ENCODE measurements at regions not wholly inside any gene's neighbourhood (a gene's known extent, or its start where the extent isn't known, plus 50 kb on each side); places are given as distances from the start of the nearest gene placed in this dataset.
A peak's percentile ranks its signal among the peaks of the same experiment; 100 is the strongest.

DNA sequence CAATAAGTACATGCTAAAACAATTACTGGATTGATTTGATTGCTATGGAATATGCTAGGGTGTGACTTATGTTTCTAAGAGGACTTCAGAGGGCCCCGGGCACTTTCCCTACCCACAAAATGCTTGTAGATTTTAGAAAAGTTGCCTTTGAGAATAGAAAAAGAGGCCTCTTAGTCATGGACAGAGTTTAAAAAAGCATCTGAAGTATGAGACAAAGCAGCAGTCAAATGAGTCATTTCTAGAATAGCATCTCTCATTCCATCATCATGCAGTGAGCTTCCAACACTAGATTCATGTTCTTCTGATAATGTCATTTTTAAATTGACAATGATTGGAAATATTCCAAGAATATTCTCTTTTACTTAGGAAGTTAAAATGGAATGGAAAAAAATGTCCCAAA, 675.1 kb upstream of the PCDH15 start:
- Histone ChIP-seq H3K9ac (ENCODE audit: low read length in 3 of 3) (no peak overlapping the region), H3K4me1 (ENCODE audit: control insufficient read depth in 2 of 3, insufficient read depth in 2 of 3, low read depth in 1 of 3, low read length in 3 of 3) (no peaks in the 10 kb centered on the region), H3K36me3 (ENCODE audit: control insufficient read depth in 2 of 3, insufficient read depth in 3 of 3, low read length in 3 of 3) (no peaks in the 10 kb centered on the region), H3K27me3 (ENCODE audit: control insufficient read depth, insufficient read depth, low read length) (no peaks in the 10 kb centered on the region), H3K9me3 (ENCODE audit: control insufficient read depth in 2 of 3, insufficient read depth in 1 of 3, low read length in 3 of 3) (no peaks in the 10 kb centered on the region), H3K27ac (ENCODE audit: low read depth in 2 of 2, low read length in 2 of 2) (no peak overlapping the region), H3K4me3 (ENCODE audit: low read length in 3 of 3) (no peak overlapping the region)
- DNase-seq (no peak), FAIRE-seq (no peak)
- TF ChIP-seq, protein P1, sequence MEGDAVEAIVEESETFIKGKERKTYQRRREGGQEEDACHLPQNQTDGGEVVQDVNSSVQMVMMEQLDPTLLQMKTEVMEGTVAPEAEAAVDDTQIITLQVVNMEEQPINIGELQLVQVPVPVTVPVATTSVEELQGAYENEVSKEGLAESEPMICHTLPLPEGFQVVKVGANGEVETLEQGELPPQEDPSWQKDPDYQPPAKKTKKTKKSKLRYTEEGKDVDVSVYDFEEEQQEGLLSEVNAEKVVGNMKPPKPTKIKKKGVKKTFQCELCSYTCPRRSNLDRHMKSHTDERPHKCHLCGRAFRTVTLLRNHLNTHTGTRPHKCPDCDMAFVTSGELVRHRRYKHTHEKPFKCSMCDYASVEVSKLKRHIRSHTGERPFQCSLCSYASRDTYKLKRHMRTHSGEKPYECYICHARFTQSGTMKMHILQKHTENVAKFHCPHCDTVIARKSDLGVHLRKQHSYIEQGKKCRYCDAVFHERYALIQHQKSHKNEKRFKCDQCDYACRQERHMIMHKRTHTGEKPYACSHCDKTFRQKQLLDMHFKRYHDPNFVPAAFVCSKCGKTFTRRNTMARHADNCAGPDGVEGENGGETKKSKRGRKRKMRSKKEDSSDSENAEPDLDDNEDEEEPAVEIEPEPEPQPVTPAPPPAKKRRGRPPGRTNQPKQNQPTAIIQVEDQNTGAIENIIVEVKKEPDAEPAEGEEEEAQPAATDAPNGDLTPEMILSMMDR (IDR thresholded peaks at IDR 0.05; ENCODE audit: borderline replicate concordance, extremely low read depth, insufficient read depth): no peak
- intact Hi-C loops (cut with DNase I): no loop called here

DNA sequence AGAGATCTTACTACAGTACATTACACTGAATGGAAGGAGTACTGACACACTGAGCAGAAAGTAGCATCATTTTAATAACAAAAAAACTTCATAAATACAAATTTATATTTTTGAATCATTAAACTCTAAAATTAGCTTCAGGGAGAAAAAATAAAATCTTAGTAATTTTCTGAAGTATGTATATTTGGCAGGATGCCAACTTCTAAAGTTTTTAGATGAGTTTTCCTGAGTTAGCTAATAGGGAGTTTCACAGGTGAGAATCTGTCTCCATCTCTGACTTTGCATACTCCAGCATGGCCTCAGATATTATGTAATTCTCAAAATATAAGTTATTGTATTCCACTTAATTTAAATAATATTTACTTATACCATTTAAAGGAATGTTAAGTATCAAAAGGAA, 673.2 kb upstream of the PCDH15 start:
- intact Hi-C loops (cut with DNase I): no loop called here
- no peak for DNase-seq
- Histone ChIP-seq H3K27me3 (ENCODE audit: control insufficient read depth, insufficient read depth, low read length) (no peaks in the 10 kb centered on the region), H3K9ac (ENCODE audit: low read length in 3 of 3) (no peak overlapping the region), H3K27ac (ENCODE audit: low read depth in 2 of 2, low read length in 2 of 2) (no peak overlapping the region), H3K4me1 (ENCODE audit: control insufficient read depth in 2 of 3, insufficient read depth in 2 of 3, low read depth in 1 of 3, low read length in 3 of 3) (no peaks in the 10 kb centered on the region), H3K36me3 (ENCODE audit: control insufficient read depth in 2 of 3, insufficient read depth in 3 of 3, low read length in 3 of 3) (no peaks in the 10 kb centered on the region), H3K9me3 (ENCODE audit: control insufficient read depth in 2 of 3, insufficient read depth in 1 of 3, low read length in 3 of 3) (no peaks in the 10 kb centered on the region), H3K4me3 (ENCODE audit: low read length in 3 of 3) (no peak overlapping the region)
- TF ChIP-seq, protein P1 (IDR thresholded peaks at IDR 0.05; ENCODE audit: borderline replicate concordance, extremely low read depth, insufficient read depth): no peak
- FAIRE-seq: no peak

DNA sequence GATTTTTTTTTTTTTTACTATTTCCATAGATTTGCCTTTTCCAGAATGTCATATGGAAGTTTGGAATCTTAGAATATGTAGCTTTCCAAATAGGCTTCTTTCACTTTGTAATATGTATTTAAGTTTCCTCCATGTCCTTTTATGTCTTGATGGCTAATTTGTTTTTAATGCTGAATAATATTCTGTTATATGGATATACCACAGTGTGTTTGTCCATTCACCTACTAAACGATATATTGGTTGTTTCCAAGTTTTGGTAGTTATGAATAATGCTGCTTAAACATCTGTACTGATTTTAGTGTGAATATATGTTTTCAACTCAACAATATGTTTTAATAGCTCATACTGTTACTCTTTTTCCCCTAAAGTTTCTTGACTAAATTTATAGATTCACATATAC, 669.8 kb upstream of the PCDH15 start:
- TF ChIP-seq, protein P1 (IDR thresholded peaks at IDR 0.05; ENCODE audit: borderline replicate concordance, extremely low read depth, insufficient read depth): no peak
- FAIRE-seq (no peak), DNase-seq (no peak)
- Histone ChIP-seq H3K4me3 (ENCODE audit: low read length in 3 of 3) (no peak overlapping the region), H3K9ac (ENCODE audit: low read length in 3 of 3) (no peak overlapping the region), H3K9me3 (ENCODE audit: control insufficient read depth in 2 of 3, insufficient read depth in 1 of 3, low read length in 3 of 3) (no peaks in the 10 kb centered on the region), H3K36me3 (ENCODE audit: control insufficient read depth in 2 of 3, insufficient read depth in 3 of 3, low read length in 3 of 3) (no peaks in the 10 kb centered on the region), H3K4me1 (ENCODE audit: control insufficient read depth in 2 of 3, insufficient read depth in 2 of 3, low read depth in 1 of 3, low read length in 3 of 3) (no peaks in the 10 kb centered on the region), H3K27ac (ENCODE audit: low read depth in 2 of 2, low read length in 2 of 2) (no peak overlapping the region), H3K27me3 (ENCODE audit: control insufficient read depth, insufficient read depth, low read length) (no peaks in the 10 kb centered on the region)
- intact Hi-C loops (cut with DNase I): no loop called here

DNA sequence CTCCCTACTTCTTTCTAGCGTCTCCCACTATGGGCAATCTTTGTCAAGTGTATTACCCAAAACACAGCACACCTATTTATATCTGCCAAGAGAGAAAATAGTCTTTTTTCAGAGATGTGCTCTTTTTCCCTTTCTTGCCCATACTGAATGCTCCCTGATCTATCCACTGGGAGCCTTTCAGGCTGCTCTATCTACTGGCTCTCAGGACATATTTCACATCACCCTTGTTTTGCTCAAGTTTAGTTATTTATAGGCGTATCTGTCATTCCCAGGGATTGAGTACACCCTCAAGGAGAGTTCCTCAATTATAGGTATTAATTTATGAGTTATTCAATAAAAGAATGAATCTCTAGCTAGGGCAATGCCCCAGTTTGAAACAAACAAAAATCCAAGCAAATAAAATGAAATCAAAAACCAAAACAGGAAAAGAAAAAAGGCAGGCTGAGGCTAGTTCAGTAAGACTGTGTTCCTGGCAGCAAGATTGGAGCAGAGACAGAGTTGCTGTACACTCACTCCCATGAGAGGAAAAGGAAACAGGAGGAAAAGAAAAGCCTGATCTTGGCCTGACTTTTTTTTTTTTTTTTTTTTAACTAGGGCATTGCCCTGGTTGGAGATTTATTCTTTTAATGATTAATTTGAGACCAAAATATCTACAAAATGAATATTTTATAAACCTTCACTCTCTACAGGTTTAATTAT, 665.9 kb upstream of the PCDH15 start:
- H3K4me3 ChIP-seq (ENCODE audit: low read length in 3 of 3): no peak overlapping the region
- no peaks in the 10 kb centered on the region for H3K36me3 ChIP-seq (ENCODE audit: control insufficient read depth in 2 of 3, insufficient read depth in 3 of 3, low read length in 3 of 3)
- H3K27ac ChIP-seq (ENCODE audit: low read depth in 2 of 2, low read length in 2 of 2): no peak overlapping the region
- DNase-seq (peak in 1 of 5 donors; percentile 20), FAIRE-seq (no peak)
- no peaks in the 10 kb centered on the region for H3K27me3 ChIP-seq (ENCODE audit: control insufficient read depth, insufficient read depth, low read length)
- no peaks in the 10 kb centered on the region for H3K9me3 ChIP-seq (ENCODE audit: control insufficient read depth in 2 of 3, insufficient read depth in 1 of 3, low read length in 3 of 3)
- intact Hi-C loops (cut with DNase I): no loop called here
- no peaks in the 10 kb centered on the region for H3K4me1 ChIP-seq (ENCODE audit: control insufficient read depth in 2 of 3, insufficient read depth in 2 of 3, low read depth in 1 of 3, low read length in 3 of 3)
- H3K9ac ChIP-seq (ENCODE audit: low read length in 3 of 3): no peak overlapping the region
- TF ChIP-seq, protein P1 (IDR thresholded peaks at IDR 0.05; ENCODE audit: borderline replicate concordance, extremely low read depth, insufficient read depth): no peak

Data from kidney (tissue), 13 donors.